Aorta (tissue), 5 donors: ENCODE measurements at regions not wholly inside any gene's neighbourhood (a gene's known extent, or its start where the extent isn't known, plus 50 kb on each side); places are given as distances from the start of the nearest gene placed in this dataset.

Experiments used
- ATAC-seq: fragments of 200-7000 bp; cut with Tn5 transposase; one replicate; pipeline ENCODE4 v1.9.1; 2022; ENCODE audit warnings: moderate library complexity; ENCODE audit not compliant: low FRiP score
- DNase-seq, 2 donors: peaks; one replicate each; pipeline ENCODE4 v3.0.0-alpha.2; 2020
- H3K27ac ChIP-seq, 2 donors: one replicate each; pipeline ENCODE4 v1.5.1; 2013; ENCODE audit warnings: low read length in 2 of 2, mild to moderate bottlenecking in 2 of 2, moderate library complexity in 2 of 2, control low read depth in 1 of 2, inconsistent platforms in 1 of 2, low read depth in 1 of 2
- H3K27me3 ChIP-seq, 2 donors: one replicate each; pipeline ENCODE4 v1.6.1; 2013; ENCODE audit warnings: control low read depth in 1 of 2, low read length in 1 of 2, mild to moderate bottlenecking in 1 of 2, moderate library complexity in 1 of 2; ENCODE audit not compliant: insufficient read depth in 2 of 2, control insufficient read depth in 1 of 2
- H3K36me3 ChIP-seq, 2 donors: one replicate each; pipeline ENCODE4 v1.6.1; 2013; ENCODE audit warnings: control low read depth in 1 of 2, low read length in 1 of 2, mild to moderate bottlenecking in 1 of 2; ENCODE audit not compliant: insufficient read depth in 2 of 2, control insufficient read depth in 1 of 2
- H3K4me1 ChIP-seq, 2 donors: one replicate each; pipeline ENCODE4 v1.6.1; 2013; ENCODE audit warnings: low read length in 2 of 2, control low read depth in 1 of 2, mild to moderate bottlenecking in 1 of 2, moderate library complexity in 1 of 2; ENCODE audit not compliant: insufficient read depth in 2 of 2, control insufficient read depth in 1 of 2
- H3K4me3 ChIP-seq, 2 donors: one replicate each; pipeline ENCODE4 v1.5.1; 2013; ENCODE audit warnings: low read length in 2 of 2, control low read depth in 1 of 2, mild to moderate bottlenecking in 1 of 2
- H3K9me3 ChIP-seq: one replicate; pipeline ENCODE4 v1.6.1; 2013; ENCODE audit warnings: mild to moderate bottlenecking, low read length; ENCODE audit not compliant: control insufficient read depth
- WGBS, 2 donors: extraction: QIAGEN DNeasy Blood & Tissue Kit; methylation state at CpG; one replicate each; pipeline ENCODE4 v1.1.7; 2013; 5-methylcytosine and 5-hydroxymethylcytosine counted together
- intact Hi-C, 2 donors: fragments of 100-400 bp; cut with DNase I; formaldehyde crosslinking; loops; one replicate each; pipeline versions ENCODE4 v1.14.2 to v1.15.0; 2022
- donor health status: healthy with polysubstance abuse.
- donor health status: Bipolar disorder and iron deficiency.
- donor health status: DM: no; HTN: no; CAD: no.
- donor health status: DM: no; HTN: no; CAD: no.
- donor health status: DM: yes; HTN: yes; CAD: no.

DNA sequence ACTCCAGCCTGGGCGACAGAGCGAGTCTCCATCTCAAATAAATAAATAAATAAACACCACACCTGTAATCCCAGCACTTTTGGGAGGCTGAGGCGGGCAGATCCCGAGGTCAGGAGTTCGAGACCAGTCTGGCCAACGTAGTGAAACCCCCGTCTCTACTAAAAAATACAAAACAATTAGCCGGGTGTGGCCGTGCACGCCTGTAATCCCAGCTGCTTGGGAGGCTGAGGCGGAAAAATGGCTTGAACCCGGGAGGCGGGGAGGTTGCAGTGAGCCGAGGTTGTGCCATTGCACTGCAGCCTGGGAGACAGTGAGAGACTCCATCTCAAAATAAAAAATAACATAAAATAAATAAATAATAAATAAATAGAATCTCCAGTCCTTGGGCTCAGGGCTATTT lies 185.8 kb downstream of the SHOX start:
- 96 to 97% methylated on average over 14 of the region's 14 CpGs for WGBS, 2 donors
- ATAC-seq (no peak), DNase-seq (no peak)
- Histone ChIP-seq H3K4me3 (no peak overlapping the region), H3K36me3 (no peaks in the 10 kb centered on the region), H3K27ac (no peak overlapping the region), H3K27me3 (no peaks in the 10 kb centered on the region), H3K9me3 (no peaks in the 10 kb centered on the region), H3K4me1 (no peaks in the 10 kb centered on the region)
- intact Hi-C loops: no loop called here

DNA sequence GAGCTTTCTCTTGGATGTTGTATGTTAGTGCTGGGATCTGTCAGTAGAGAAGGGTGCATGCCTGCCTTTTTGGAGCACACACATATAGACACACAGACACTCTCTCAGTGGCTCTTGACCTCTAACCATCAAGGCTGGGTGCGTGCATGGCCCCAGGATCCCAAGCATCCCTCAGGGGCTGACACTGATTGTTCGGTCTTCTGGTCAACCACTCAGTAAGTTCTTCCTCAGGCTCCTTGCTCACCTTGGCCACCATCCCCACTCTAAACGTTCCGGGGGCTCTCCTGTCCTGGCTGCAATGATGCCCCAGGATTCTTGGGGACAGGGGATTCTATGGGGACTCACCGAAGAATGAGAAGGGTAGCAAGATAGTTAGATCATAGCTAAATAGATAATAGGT lies 179.6 kb downstream of the SHOX start:
- DNase-seq (no peak), ATAC-seq (no peak)
- Histone ChIP-seq H3K27ac (no peak overlapping the region), H3K4me3 (no peak overlapping the region), H3K36me3 (no peaks in the 10 kb centered on the region), H3K27me3 (no peaks in the 10 kb centered on the region), H3K9me3 (peaks cover 2% of the 10 kb centered on the region), H3K4me1 (no peaks in the 10 kb centered on the region)
- 86% methylated on average over 5 of the region's 5 CpGs for WGBS, 2 donors
- intact Hi-C loops: no loop called here

DNA sequence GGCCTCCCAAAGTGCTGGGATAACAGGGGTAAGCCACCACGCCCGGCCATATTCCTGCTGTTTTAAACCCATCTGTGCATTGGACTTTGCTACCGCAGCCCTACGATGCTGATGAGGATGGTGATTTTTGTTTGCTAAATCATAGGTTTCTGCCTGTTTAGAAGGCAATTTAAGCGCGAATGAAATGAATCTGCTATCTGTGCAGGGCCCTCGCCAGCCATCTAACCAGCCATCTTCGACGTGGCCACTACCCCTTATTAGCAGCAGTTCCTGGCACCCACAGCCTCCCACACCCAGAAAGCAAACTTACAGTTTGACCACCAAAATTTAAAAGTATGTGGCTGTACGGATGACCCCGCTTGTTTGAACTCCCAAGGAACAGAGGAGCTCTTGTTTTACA lies 178.5 kb downstream of the SHOX start:
- ATAC-seq: no peak
- WGBS, 2 donors: 90 to 94% methylated on average over 11 of the region's 11 CpGs
- H3K27ac ChIP-seq: no peak overlapping the region
- no peak overlapping the region for H3K4me3 ChIP-seq
- intact Hi-C loops: no loop called here
- H3K4me1 ChIP-seq: no peaks in the 10 kb centered on the region
- DNase-seq: no peak
- H3K27me3 ChIP-seq: no peaks in the 10 kb centered on the region
- H3K9me3 ChIP-seq: peaks cover 2% of the 10 kb centered on the region
- H3K36me3 ChIP-seq: no peaks in the 10 kb centered on the region

DNA sequence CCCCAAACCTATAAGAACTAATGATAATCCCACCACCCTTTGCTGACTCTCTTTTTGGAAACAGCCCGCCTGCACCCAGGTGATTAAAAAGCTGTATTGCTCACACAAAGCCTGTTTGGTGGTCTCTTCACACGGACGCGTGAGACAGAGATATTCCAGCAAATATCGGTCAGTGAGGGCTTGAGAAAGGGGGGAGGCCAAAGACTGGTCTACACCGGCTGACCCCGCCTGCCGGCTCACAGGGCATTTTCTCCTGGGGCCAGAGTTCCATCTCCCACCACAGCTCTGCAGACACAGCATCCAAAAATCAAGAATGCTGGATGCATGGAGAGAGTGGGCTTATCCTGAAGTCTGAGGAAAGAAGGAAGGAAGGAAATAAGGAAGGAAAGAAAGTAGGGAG lies 176.0 kb downstream of the SHOX start:
- Histone ChIP-seq H3K36me3 (no peaks in the 10 kb centered on the region), H3K9me3 (peaks cover 2% of the 10 kb centered on the region), H3K27ac (no peak overlapping the region), H3K27me3 (no peaks in the 10 kb centered on the region), H3K4me1 (no peaks in the 10 kb centered on the region), H3K4me3 (no peak overlapping the region)
- ATAC-seq (no peak), DNase-seq (no peak)
- intact Hi-C loops: no loop called here
- 92 to 93% methylated on average over 8 of the region's 8 CpGs for WGBS, 2 donors

DNA sequence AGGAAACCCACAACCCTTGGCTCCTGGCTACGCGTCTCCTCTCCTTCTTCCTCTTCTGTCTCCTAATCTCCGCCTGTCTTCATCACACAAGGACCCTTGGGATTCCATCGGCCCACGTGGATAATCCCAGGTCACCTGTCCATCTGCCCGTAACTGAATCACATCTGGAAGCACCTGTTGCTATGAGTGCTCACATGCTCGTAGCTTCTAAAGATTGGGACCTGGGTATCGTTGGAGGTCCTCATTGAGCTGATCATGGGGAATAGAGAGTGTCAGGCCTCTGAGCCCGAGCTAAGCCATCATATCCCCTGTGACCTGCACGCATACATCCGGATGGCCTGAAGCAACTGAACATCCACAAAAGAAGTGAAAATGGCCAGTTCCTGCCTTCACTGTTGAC lies 175.4 kb downstream of the SHOX start:
- Histone ChIP-seq H3K27me3 (no peaks in the 10 kb centered on the region), H3K36me3 (no peaks in the 10 kb centered on the region), H3K27ac (no peak overlapping the region), H3K4me3 (no peak overlapping the region), H3K9me3 (peaks cover 2% of the 10 kb centered on the region), H3K4me1 (no peaks in the 10 kb centered on the region)
- 90 to 91% methylated on average over 11 of the region's 11 CpGs for WGBS, 2 donors
- no peak for ATAC-seq
- DNase-seq: no peak
- intact Hi-C loops: no loop called here

DNA sequence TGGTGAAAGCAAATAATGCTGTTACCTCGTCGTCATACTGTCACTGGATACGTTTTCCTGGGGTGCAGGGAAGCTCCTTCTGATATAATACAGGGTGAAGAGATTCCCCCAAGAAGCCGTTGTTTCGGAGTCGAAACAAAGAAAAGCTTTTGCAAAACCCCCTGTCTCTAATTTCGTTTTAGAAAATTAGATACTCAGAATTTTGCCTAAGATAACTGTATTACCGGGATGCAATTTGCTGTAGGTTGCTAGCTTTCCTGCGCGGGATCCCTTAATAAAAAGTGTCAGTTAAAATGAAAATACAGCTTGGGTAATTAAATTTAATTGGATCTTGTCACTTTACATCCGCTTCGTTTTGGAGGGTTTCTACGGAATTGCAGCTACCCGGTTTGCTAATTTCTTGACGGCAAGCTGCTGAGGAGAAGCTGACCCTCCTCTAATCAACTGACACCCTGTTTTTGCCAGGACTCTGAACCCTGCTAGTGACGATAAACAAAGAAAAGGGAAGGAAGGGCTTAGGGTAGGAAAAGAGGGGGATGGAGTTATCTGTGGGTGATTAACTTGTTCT lies 174.6 kb downstream of the SHOX start:
- no peak for ATAC-seq
- H3K27ac ChIP-seq: no peak overlapping the region
- H3K36me3 ChIP-seq: no peaks in the 10 kb centered on the region
- intact Hi-C loops: no loop called here
- peaks cover 2% of the 10 kb centered on the region for H3K9me3 ChIP-seq
- no peak for DNase-seq
- 45 to 54% methylated on average over 16 of the region's 16 CpGs for WGBS, 2 donors
- H3K27me3 ChIP-seq: no peaks in the 10 kb centered on the region
- H3K4me1 ChIP-seq: no peaks in the 10 kb centered on the region
- no peak overlapping the region for H3K4me3 ChIP-seq

DNA sequence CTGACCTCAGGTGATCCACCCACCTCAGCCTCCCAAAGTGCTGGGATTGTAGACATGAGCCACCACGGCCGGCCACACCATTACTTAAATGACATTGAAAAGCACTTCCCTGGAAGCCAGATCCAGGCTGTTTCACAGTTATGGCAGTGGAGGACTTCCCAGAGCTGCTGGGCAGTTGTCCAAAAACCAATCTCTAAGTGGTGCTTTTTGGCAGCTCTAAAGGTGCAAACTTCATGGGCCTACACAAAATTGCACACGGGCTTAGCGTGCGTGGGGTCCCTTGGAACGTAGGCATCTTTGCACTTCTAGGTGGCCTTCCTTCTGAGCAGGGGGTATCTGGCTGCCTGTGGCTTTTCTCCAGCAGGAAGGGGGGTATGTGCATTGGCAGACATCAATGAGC lies 172.3 kb downstream of the SHOX start:
- DNase-seq: no peak
- no peaks in the 10 kb centered on the region for H3K36me3 ChIP-seq
- no peaks in the 10 kb centered on the region for H3K27me3 ChIP-seq
- no peaks in the 10 kb centered on the region for H3K4me1 ChIP-seq
- H3K9me3 ChIP-seq: peaks cover 2% of the 10 kb centered on the region
- 4 to 16% methylated on average over 6 of the region's 6 CpGs for WGBS, 2 donors
- intact Hi-C loops: no loop called here
- no peak overlapping the region for H3K4me3 ChIP-seq
- H3K27ac ChIP-seq: no peak overlapping the region
- no peak for ATAC-seq

DNA sequence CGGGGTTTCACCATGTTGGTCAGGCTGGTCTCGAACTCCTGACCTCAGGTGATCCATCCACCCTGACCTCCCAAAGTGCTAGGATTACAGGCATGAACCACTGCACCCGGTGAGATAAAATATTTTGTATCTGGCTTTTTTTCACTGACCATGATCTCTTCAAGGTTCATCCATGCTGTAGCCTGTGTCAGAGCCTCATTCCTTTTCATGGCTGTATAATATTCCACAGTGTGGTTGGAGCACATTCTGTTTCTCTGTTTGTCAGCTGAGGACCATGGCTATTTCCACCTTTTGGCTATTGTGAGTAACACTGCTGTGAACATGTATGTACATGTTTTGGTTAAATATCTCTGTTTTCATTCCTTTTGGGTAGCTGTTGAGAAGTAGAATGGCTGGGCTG lies 169.2 kb downstream of the SHOX start:
- ATAC-seq (no peak), DNase-seq (no peak)
- H3K27ac ChIP-seq: no peak overlapping the region
- intact Hi-C loops: no loop called here
- no peaks in the 10 kb centered on the region for H3K9me3 ChIP-seq
- 87 to 94% methylated on average over 3 of the region's 3 CpGs for WGBS, 2 donors
- no peaks in the 10 kb centered on the region for H3K27me3 ChIP-seq
- no peaks in the 10 kb centered on the region for H3K4me1 ChIP-seq
- H3K4me3 ChIP-seq: no peak overlapping the region
- no peaks in the 10 kb centered on the region for H3K36me3 ChIP-seq

DNA sequence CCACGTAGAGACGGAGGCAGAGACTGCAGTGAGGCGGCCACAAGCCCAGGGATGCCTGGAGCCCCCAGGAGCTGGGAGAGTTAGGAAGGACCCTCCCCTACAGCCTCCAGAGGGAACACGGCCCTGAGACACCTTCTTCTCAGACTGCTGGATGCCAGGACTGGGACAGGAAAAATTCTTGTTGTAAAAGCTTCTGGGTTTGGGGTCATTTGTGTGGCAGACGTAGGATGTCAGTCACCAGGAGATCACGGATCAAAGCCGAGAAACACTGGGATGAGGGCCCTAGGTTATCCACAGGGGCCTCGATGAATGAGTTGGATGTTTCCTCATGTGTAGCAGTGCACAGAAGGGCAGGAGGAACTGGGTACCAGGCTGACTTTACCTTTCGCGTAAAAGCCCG lies 163.7 kb downstream of the SHOX start:
- DNase-seq: no peak
- WGBS, 2 donors: 80 to 83% methylated on average over 11 of the region's 11 CpGs
- Histone ChIP-seq H3K36me3 (no peaks in the 10 kb centered on the region), H3K9me3 (no peaks in the 10 kb centered on the region), H3K4me1 (no peaks in the 10 kb centered on the region), H3K4me3 (no peak overlapping the region), H3K27me3 (no peaks in the 10 kb centered on the region), H3K27ac (no peak overlapping the region)
- intact Hi-C loops: no loop called here
- ATAC-seq: no peak
